H1 (cell line): ENCODE measurements at regions not wholly inside any gene's neighbourhood (a gene's known extent, or its start where the extent isn't known, plus 50 kb on each side); places are given as distances from the start of the nearest gene placed in this dataset.

ENCODE experiments used
- BACH1 ChIP-seq: IDR thresholded peaks from 2 replicates; pipeline ENCODE4 v1.6.1; 2012; ENCODE audit warnings: low read length, improper control_type of control experiment
- CBX8 ChIP-seq: fragments of 300-800, 300-1000 bp; sonication (generic); IDR thresholded peaks from 2 replicates; pipeline ENCODE4 v1.7.1; 2016; ENCODE audit warnings: low read depth, low read length, borderline replicate concordance
- CHD2 ChIP-seq: IDR thresholded peaks from 2 replicates; pipeline ENCODE4 v1.6.1; 2012; ENCODE audit warnings: low read length, improper control_type of control experiment
- EZH2 ChIP-seq: fragments of 200-600 bp; sonication (generic); IDR thresholded peaks from 2 replicates; pipeline ENCODE4 v1.7.1; 2012; ENCODE audit warnings: low read depth, mild to moderate bottlenecking, moderate library complexity, low read length, inconsistent platforms; ENCODE audit not compliant: severe bottlenecking
- GABPA ChIP-seq: IDR thresholded peaks from 2 replicates; pipeline ENCODE4 v1.6.1; 2011; ENCODE audit warnings: mild to moderate bottlenecking, low read length, moderate library complexity, borderline replicate concordance; ENCODE audit not compliant: insufficient read depth
- KDM1A ChIP-seq: fragments of 200-600, 300-600 bp; sonication (generic); IDR thresholded peaks from 2 replicates; pipeline ENCODE4 v1.7.1; 2016; ENCODE audit warnings: mild to moderate bottlenecking, low read length, borderline replicate concordance
- POLR2A ChIP-seq, 2 experiments: IDR thresholded peaks; 1 replicate in 1 of 2; 2 replicates in 1 of 2; pipeline ENCODE4 v1.6.1; 2011; ENCODE audit warnings: low read depth in 2 of 2, low read length in 2 of 2, mild to moderate bottlenecking in 2 of 2; ENCODE audit errors: control extremely low read depth in 1 of 2
- POLR2AphosphoS5 ChIP-seq: IDR thresholded peaks from 2 replicates; pipeline ENCODE4 v1.6.1; 2011; ENCODE audit warnings: low read depth, low read length
- RAD21 ChIP-seq, 2 experiments: IDR thresholded peaks in 1 of 2; conservative IDR thresholded peaks in 1 of 2; 2 replicates each; pipeline ENCODE4 v1.6.1; 2011; ENCODE audit warnings: low read depth in 2 of 2, low read length in 2 of 2, improper control_type of control experiment in 1 of 2, inconsistent platforms in 1 of 2, mild to moderate bottlenecking in 1 of 2, moderate library complexity in 1 of 2
- SIN3A ChIP-seq, 2 experiments: IDR thresholded peaks in 1 of 2; conservative IDR thresholded peaks in 1 of 2; 2 replicates each; pipeline ENCODE4 v1.6.1; 2011 to 2012; ENCODE audit warnings: low read length in 2 of 2, improper control_type of control experiment in 1 of 2, low read depth in 1 of 2, mild to moderate bottlenecking in 1 of 2
- TAF1 ChIP-seq: IDR thresholded peaks from 2 replicates; pipeline ENCODE4 v1.6.1; 2011; ENCODE audit warnings: mild to moderate bottlenecking, low read depth, low read length
- TF ChIP-seq, protein P1 (sequence below), 3 experiments: IDR thresholded peaks; 1 replicate in 2 of 3; 2 replicates in 1 of 3; pipeline versions ENCODE4 v1.5.1 to v1.6.1; 2011; ENCODE audit warnings: low read length in 3 of 3, mild to moderate bottlenecking in 3 of 3, inconsistent platforms in 2 of 3, low read depth in 1 of 3, moderate library complexity in 1 of 3; ENCODE audit not compliant: insufficient read depth in 1 of 3; ENCODE audit errors: control extremely low read depth in 1 of 3
- TF ChIP-seq, protein P2 (sequence below): IDR thresholded peaks from 2 replicates; pipeline ENCODE4 v1.6.1; 2012; ENCODE audit warnings: inconsistent platforms

DNA sequence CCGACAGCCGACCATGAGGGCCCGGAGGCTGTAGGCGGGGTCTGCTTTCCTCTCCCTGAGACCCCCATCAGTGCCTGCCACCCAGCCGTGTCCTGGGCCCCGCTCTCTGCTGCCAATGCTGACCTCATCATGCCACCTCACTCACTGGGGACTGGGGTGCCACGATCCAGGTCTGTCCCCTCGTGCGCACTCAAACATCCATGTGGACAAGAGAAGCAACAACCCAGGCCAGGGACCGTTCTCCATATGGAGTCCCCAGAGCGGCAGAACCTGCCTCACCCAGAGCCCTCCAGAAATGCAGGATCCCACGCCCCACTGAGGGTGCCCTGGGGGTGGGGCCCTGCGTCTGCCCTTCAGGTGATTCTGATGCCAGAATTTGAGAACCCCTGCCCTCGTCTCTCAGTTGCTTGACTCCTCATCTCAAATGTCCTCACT, 210.0 kb upstream of the PPP2R2D start:
- TF ChIP-seq, protein P1, sequence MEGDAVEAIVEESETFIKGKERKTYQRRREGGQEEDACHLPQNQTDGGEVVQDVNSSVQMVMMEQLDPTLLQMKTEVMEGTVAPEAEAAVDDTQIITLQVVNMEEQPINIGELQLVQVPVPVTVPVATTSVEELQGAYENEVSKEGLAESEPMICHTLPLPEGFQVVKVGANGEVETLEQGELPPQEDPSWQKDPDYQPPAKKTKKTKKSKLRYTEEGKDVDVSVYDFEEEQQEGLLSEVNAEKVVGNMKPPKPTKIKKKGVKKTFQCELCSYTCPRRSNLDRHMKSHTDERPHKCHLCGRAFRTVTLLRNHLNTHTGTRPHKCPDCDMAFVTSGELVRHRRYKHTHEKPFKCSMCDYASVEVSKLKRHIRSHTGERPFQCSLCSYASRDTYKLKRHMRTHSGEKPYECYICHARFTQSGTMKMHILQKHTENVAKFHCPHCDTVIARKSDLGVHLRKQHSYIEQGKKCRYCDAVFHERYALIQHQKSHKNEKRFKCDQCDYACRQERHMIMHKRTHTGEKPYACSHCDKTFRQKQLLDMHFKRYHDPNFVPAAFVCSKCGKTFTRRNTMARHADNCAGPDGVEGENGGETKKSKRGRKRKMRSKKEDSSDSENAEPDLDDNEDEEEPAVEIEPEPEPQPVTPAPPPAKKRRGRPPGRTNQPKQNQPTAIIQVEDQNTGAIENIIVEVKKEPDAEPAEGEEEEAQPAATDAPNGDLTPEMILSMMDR (IDR thresholded peaks at IDR 0.05; ENCODE audit: control extremely low read depth in 1 of 3, insufficient read depth in 1 of 3, low read depth in 1 of 3, low read length in 3 of 3): no peak
- TF ChIP-seq SIN3A (conservative IDR thresholded peaks at IDR 0.05 in 1 of 2, IDR thresholded peaks at IDR 0.05 in 1 of 2; ENCODE audit: low read depth in 1 of 2, low read length in 2 of 2) (no peak), TAF1 (no peak), KDM1A (no peak), POLR2AphosphoS5 (no peak), GABPA (no peak), CHD2 (no peak), POLR2A (IDR thresholded peaks at IDR 0.05; ENCODE audit: control extremely low read depth in 1 of 2, low read depth in 2 of 2, low read length in 2 of 2) (no peak), CBX8 (no peak), BACH1 (no peak), RAD21 (IDR thresholded peaks at IDR 0.05 in 1 of 2, conservative IDR thresholded peaks at IDR 0.05 in 1 of 2; ENCODE audit: low read depth in 2 of 2, low read length in 2 of 2) (no peak), EZH2 (no peak)
- TF ChIP-seq, protein P2, sequence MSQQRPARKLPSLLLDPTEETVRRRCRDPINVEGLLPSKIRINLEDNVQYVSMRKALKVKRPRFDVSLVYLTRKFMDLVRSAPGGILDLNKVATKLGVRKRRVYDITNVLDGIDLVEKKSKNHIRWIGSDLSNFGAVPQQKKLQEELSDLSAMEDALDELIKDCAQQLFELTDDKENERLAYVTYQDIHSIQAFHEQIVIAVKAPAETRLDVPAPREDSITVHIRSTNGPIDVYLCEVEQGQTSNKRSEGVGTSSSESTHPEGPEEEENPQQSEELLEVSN: no peak
